ENCODE measurements at regions not wholly inside any gene's neighbourhood (a gene's known extent, or its start where the extent isn't known, plus 50 kb on each side); places are given as distances from the start of the nearest gene placed in this dataset.

- ChIA-PET CTCF (no interaction called here), POLR2A (ENCODE audit: low non-redundant PET) (no interaction called here)
- no peak for DNase-seq (ENCODE audit: low spot score)
- no peak overlapping the region for H3K27ac ChIP-seq
- TF ChIP-seq, protein P1, sequence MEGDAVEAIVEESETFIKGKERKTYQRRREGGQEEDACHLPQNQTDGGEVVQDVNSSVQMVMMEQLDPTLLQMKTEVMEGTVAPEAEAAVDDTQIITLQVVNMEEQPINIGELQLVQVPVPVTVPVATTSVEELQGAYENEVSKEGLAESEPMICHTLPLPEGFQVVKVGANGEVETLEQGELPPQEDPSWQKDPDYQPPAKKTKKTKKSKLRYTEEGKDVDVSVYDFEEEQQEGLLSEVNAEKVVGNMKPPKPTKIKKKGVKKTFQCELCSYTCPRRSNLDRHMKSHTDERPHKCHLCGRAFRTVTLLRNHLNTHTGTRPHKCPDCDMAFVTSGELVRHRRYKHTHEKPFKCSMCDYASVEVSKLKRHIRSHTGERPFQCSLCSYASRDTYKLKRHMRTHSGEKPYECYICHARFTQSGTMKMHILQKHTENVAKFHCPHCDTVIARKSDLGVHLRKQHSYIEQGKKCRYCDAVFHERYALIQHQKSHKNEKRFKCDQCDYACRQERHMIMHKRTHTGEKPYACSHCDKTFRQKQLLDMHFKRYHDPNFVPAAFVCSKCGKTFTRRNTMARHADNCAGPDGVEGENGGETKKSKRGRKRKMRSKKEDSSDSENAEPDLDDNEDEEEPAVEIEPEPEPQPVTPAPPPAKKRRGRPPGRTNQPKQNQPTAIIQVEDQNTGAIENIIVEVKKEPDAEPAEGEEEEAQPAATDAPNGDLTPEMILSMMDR (conservative IDR thresholded peaks at IDR 0.05; ENCODE audit: low read depth) = no peak
These were observed 690.4 kb upstream of the NRXN1 start for GRCh38 chr2:51722311-51722710.

- H3K27ac ChIP-seq = no peak overlapping the region
- no peak for DNase-seq (ENCODE audit: low spot score)
- CTCF ChIA-PET = no interaction called here
- POLR2A ChIA-PET (ENCODE audit: low non-redundant PET) = no interaction called here
- TF ChIP-seq, protein P1 (conservative IDR thresholded peaks at IDR 0.05; ENCODE audit: low read depth) = no peak
These were observed 688.9 kb upstream of the NRXN1 start for GRCh38 chr2:51720826-51721225.

- CTCF ChIA-PET = no interaction called here
These were observed 686.9 kb upstream of the NRXN1 start for GRCh38 chr2:51718881-51719280.

DNA sequence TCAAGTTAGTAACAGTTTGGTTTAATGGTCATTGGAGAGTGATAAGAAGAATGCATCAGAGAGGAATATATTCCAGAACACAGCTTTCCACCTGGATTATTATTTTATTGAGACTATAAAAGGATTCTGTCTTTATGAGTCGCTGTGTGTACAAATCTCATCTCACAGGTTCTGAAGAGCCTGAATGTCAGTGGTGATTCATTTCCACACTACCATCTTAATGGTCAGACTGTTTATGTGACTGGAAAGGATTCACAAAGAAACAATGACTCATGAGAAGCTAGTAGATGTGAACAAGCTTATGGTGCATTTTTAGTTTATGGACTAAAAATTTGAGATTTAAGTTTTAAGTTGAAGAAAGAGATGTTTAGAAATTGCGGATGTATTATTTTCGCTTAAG lies 685.4 kb upstream of the NRXN1 start:
- ChIA-PET CTCF (no interaction called here), POLR2A (ENCODE audit: low non-redundant PET) (no interaction called here)
- TF ChIP-seq, protein P1 (conservative IDR thresholded peaks at IDR 0.05; ENCODE audit: low read depth) = no peak
- H3K27ac ChIP-seq = no peak overlapping the region
- no peak for DNase-seq (ENCODE audit: low spot score)

More at GRCh38 chr2:51718881-51719280, 686.9 kb upstream of the NRXN1 start:
- no peak overlapping the region for H3K27ac ChIP-seq
- POLR2A ChIA-PET (ENCODE audit: low non-redundant PET) = no interaction called here
- no peak for DNase-seq (ENCODE audit: low spot score)
- TF ChIP-seq, protein P1 (conservative IDR thresholded peaks at IDR 0.05; ENCODE audit: low read depth) = no peak

DNA sequence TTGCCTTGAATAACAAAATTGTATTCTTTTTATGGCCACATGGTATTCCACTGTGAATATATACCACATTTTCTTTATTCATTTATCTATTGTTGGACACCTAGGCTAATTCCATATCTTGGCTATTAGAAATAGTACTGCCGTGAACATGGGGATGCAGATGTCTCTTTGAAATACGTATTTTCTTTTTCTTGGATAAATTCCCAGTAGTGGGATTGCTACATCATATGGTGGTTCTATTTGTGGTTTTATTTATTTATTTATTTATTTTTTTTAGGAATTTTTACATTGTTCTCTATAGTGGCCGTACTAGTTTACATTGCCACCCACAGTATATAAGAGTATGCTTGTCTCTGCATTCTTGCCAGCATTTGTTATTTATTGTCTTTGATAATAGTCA lies 679.8 kb upstream of the NRXN1 start:
- H3K27ac ChIP-seq = no peak overlapping the region
- ChIA-PET CTCF (no interaction called here), POLR2A (ENCODE audit: low non-redundant PET) (no interaction called here)
- DNase-seq (ENCODE audit: low spot score) = no peak
- TF ChIP-seq, protein P1 (conservative IDR thresholded peaks at IDR 0.05; ENCODE audit: low read depth) = no peak

- ChIA-PET POLR2A (ENCODE audit: low non-redundant PET) (no interaction called here), CTCF (interaction anchor here (0.6 kb wide), 1 partner anchor 110 kb away, joined by 3 read pairs; no protein-coding TSS in a partner anchor)
- no peak overlapping the region for H3K27ac ChIP-seq
- TF ChIP-seq, protein P1 (conservative IDR thresholded peaks at IDR 0.05; ENCODE audit: low read depth) = no peak
- no peak for DNase-seq (ENCODE audit: low spot score)
These were observed 678.3 kb upstream of the NRXN1 start for GRCh38 chr2:51710222-51710621.

- POLR2A ChIA-PET (ENCODE audit: low non-redundant PET) = no interaction called here
- no peak for DNase-seq (ENCODE audit: low spot score)
- no peak overlapping the region for H3K27ac ChIP-seq
- CTCF ChIA-PET = no interaction called here
- TF ChIP-seq, protein P1 (conservative IDR thresholded peaks at IDR 0.05; ENCODE audit: low read depth) = no peak
These were observed 675.7 kb upstream of the NRXN1 start for GRCh38 chr2:51707625-51708024.
